SU-DHL-6 (cell line): ENCODE measurements at regions not wholly inside any gene's neighbourhood (a gene's known extent, or its start where the extent isn't known, plus 50 kb on each side); places are given as distances from the start of the nearest gene placed in this dataset.

Experiments
- H2AFZ ChIP-seq: fragments of 200-600 bp; sonication (generic); 2 replicates; pipeline ENCODE4 v1.6.1; 2014; ENCODE audit warnings: low read depth, mild to moderate bottlenecking, moderate library complexity, mixed read lengths, antibody characterized with exemption, low read length; ENCODE audit not compliant: severe bottlenecking
- H3F3A ChIP-seq: fragments of 200-600 bp; shearing (Covaris generic); 2 replicates; pipeline ENCODE4 v1.6.0; 2016; ENCODE audit warnings: antibody characterized with exemption, mild to moderate bottlenecking; ENCODE audit not compliant: insufficient read depth
- H3K27ac ChIP-seq: fragments of 200-600 bp; sonication (generic); 2 replicates; pipeline ENCODE4 v1.5.1; 2016; ENCODE audit warnings: low read depth, mild to moderate bottlenecking, low read length, moderate library complexity, mixed read lengths
- H3K27me3 ChIP-seq: fragments of 200-600 bp; sonication (generic), shearing (Covaris generic); 2 replicates; pipeline ENCODE4 v1.6.0; 2014; ENCODE audit warnings: mild to moderate bottlenecking, low read length
- H3K36me3 ChIP-seq: fragments of 200-600 bp; sonication (generic); 2 replicates; pipeline ENCODE4 v1.6.1; 2014; ENCODE audit warnings: mild to moderate bottlenecking, low read length, mixed read lengths
- H3K4me2 ChIP-seq: fragments of 300-600, 200-600 bp; shearing (Covaris generic), sonication (generic); 2 replicates; pipeline ENCODE4 v1.6.0; 2014; ENCODE audit warnings: low read length, low read depth, mild to moderate bottlenecking; ENCODE audit not compliant: poor library complexity, severe bottlenecking
- H3K4me3 ChIP-seq: fragments of 200-600 bp; sonication (generic); 2 replicates; pipeline ENCODE4 v1.5.1; 2014; ENCODE audit warnings: antibody characterized with exemption, low read length, mild to moderate bottlenecking, mixed read lengths; ENCODE audit not compliant: insufficient read depth, poor library complexity, severe bottlenecking
- H3K79me2 ChIP-seq: fragments of 200-600 bp; sonication (generic); 2 replicates; pipeline ENCODE4 v1.6.1; 2014; ENCODE audit warnings: mild to moderate bottlenecking, low read length, moderate library complexity; ENCODE audit not compliant: insufficient read depth
- H3K9ac ChIP-seq: fragments of 200-600 bp; sonication (generic); 2 replicates; pipeline ENCODE4 v1.7.0; 2014; ENCODE audit warnings: mild to moderate bottlenecking, low read length
- H3K9me2 ChIP-seq: fragments of 200-600 bp; sonication (generic); replicated peaks from 2 replicates; pipeline ENCODE4 v1.6.1; 2014; ENCODE audit warnings: low read length; ENCODE audit not compliant: insufficient read depth
- H3K9me3 ChIP-seq: fragments of 200-600 bp; sonication (generic); 2 replicates; pipeline ENCODE4 v1.6.1; 2014; ENCODE audit warnings: low read length, mixed read lengths; ENCODE audit not compliant: insufficient read depth
- H4K20me1 ChIP-seq: fragments of 200-600 bp; sonication (generic); 2 replicates; pipeline ENCODE4 v1.6.1; 2014; ENCODE audit warnings: low read depth, mild to moderate bottlenecking, antibody characterized with exemption, low read length, moderate library complexity, mixed read lengths
- EZH2phosphoT487 ChIP-seq: fragments of 200-600 bp; sonication (generic), shearing (Covaris generic); conservative IDR thresholded peaks from 2 replicates; pipeline ENCODE4 v1.6.1; 2018; ENCODE audit warnings: mild to moderate bottlenecking, antibody characterized with exemption, low read length, moderate library complexity, mixed read lengths
- TF ChIP-seq, protein P1 (sequence below): fragments of 200-600 bp; sonication (generic); IDR thresholded peaks from one replicate; pipeline ENCODE4 v1.5.1; 2017; ENCODE audit warnings: antibody characterized with exemption, mild to moderate bottlenecking, low read length, moderate library complexity; ENCODE audit not compliant: insufficient read depth, poor library complexity, severe bottlenecking

DNA sequence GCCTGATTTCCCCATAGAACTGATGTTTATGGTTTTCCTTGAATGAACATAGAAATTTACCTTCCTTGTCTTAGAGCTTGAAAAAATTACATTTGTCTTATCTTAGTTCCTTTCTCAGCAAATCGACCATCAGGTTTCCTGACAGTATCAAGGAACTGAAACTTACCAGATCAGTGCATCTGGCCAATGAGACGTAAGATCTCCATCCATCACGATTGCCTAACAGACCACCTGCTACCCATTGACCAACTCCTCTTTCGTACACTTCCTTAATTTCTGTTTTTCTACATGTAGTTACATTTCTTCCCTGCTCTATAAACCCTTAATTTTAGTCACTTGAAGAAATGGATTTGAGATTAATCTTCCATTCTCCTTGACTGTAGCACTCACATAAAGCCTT, 57.4 kb upstream of the TMPRSS15 start:
- no peak overlapping the region for H3K4me3 ChIP-seq
- H3K36me3 ChIP-seq = no peaks in the 10 kb centered on the region
- no peaks in the 10 kb centered on the region for H3K79me2 ChIP-seq
- peaks cover 6% of the 10 kb centered on the region; the same call in 1 of the 2 replicates for H3F3A ChIP-seq
- H3K4me2 ChIP-seq = peak overlapping the region; percentile 2
- H4K20me1 ChIP-seq = no peaks in the 10 kb centered on the region
- no peak overlapping the region for H3K9ac ChIP-seq
- peak overlapping the region; percentile 52 for H3K27ac ChIP-seq
- H2AFZ ChIP-seq = peak overlapping the region; percentile 43
- no peaks in the 10 kb centered on the region for H3K9me3 ChIP-seq
- no peaks in the 10 kb centered on the region for H3K9me2 ChIP-seq
- TF ChIP-seq EZH2phosphoT487 = no peak
- TF ChIP-seq, protein P1, sequence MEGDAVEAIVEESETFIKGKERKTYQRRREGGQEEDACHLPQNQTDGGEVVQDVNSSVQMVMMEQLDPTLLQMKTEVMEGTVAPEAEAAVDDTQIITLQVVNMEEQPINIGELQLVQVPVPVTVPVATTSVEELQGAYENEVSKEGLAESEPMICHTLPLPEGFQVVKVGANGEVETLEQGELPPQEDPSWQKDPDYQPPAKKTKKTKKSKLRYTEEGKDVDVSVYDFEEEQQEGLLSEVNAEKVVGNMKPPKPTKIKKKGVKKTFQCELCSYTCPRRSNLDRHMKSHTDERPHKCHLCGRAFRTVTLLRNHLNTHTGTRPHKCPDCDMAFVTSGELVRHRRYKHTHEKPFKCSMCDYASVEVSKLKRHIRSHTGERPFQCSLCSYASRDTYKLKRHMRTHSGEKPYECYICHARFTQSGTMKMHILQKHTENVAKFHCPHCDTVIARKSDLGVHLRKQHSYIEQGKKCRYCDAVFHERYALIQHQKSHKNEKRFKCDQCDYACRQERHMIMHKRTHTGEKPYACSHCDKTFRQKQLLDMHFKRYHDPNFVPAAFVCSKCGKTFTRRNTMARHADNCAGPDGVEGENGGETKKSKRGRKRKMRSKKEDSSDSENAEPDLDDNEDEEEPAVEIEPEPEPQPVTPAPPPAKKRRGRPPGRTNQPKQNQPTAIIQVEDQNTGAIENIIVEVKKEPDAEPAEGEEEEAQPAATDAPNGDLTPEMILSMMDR = no peak
- no peaks in the 10 kb centered on the region for H3K27me3 ChIP-seq

DNA sequence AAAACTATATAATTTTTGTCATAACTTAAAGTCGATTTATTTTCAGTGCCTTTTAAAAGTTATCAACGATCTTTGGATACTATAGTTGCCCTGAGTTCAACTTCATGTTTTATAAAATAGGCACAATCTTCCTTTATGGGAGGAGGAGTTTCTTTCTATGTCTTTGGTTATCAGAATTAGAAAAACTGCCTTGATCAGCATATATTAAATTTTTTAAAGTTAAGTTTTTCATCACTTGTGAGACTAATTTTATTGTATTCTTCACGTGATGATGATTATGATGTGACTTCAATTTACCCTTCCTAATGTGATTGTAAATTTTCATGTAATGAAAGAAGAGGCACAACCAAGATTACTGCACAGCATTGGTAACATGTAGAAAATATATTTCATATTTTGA, 58.2 kb upstream of the TMPRSS15 start:
- no peaks in the 10 kb centered on the region for H3K79me2 ChIP-seq
- no peak overlapping the region for H3K4me3 ChIP-seq
- H3K27me3 ChIP-seq = no peaks in the 10 kb centered on the region
- H3K9me3 ChIP-seq = no peaks in the 10 kb centered on the region
- no peak overlapping the region for H3K9ac ChIP-seq
- H3K9me2 ChIP-seq = no peaks in the 10 kb centered on the region
- no peaks in the 10 kb centered on the region for H4K20me1 ChIP-seq
- peaks cover 6% of the 10 kb centered on the region; the same call in 1 of the 2 replicates for H3F3A ChIP-seq
- no peaks in the 10 kb centered on the region for H3K36me3 ChIP-seq
- TF ChIP-seq EZH2phosphoT487 = no peak
- TF ChIP-seq, protein P1 = no peak
- H2AFZ ChIP-seq = no peak overlapping the region
- peak overlapping the region; percentile 52 for H3K27ac ChIP-seq
- no peak overlapping the region for H3K4me2 ChIP-seq

DNA sequence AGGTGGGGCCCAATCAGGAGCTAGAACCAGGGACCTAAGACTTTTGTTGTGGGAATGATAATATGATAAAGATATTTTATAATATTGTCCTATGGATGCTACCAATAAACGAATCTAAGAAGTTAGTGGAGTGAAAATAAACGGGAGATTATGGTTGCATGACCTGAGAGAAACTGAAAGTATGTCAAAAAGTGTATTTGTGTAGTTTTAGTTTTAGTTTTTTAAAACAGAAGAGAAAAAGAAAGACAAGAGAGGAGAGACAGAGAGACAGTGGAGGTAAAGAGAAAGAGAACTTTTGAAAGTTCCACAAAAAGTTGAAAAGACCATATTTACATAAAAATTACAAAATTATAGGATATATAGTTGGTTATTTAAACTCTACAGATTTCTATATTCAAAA, 64.1 kb upstream of the TMPRSS15 start:
- Histone ChIP-seq H3K4me3 (no peak overlapping the region), H4K20me1 (no peaks in the 10 kb centered on the region), H3K9me3 (no peaks in the 10 kb centered on the region), H3K9me2 (no peaks in the 10 kb centered on the region), H3K4me2 (no peak overlapping the region), H2AFZ (no peak overlapping the region), H3K9ac (no peak overlapping the region), H3K27ac (no peak overlapping the region), H3K36me3 (no peaks in the 10 kb centered on the region), H3K79me2 (no peaks in the 10 kb centered on the region), H3K27me3 (no peaks in the 10 kb centered on the region), H3F3A (no peaks in the 10 kb centered on the region)
- TF ChIP-seq, protein P1 = no peak
- no peak for TF ChIP-seq EZH2phosphoT487

GRCh38 chr21:18468790-18469189, 65.2 kb upstream of the TMPRSS15 start:
- H3K27me3 ChIP-seq = no peaks in the 10 kb centered on the region
- H3K79me2 ChIP-seq = no peaks in the 10 kb centered on the region
- no peak overlapping the region for H3K9ac ChIP-seq
- no peaks in the 10 kb centered on the region for H4K20me1 ChIP-seq
- H3K4me2 ChIP-seq = no peak overlapping the region
- no peaks in the 10 kb centered on the region for H3K9me3 ChIP-seq
- H3K27ac ChIP-seq = no peak overlapping the region
- no peaks in the 10 kb centered on the region for H3K36me3 ChIP-seq
- H2AFZ ChIP-seq = no peak overlapping the region
- TF ChIP-seq, protein P1 = no peak
- TF ChIP-seq EZH2phosphoT487 = no peak
- no peaks in the 10 kb centered on the region for H3K9me2 ChIP-seq
- no peak overlapping the region for H3K4me3 ChIP-seq
- no peaks in the 10 kb centered on the region for H3F3A ChIP-seq
